ENCODE measurements at regions not wholly inside any gene's neighbourhood (a gene's known extent, or its start where the extent isn't known, plus 50 kb on each side); places are given as distances from the start of the nearest gene placed in this dataset.
"Not testable (repeated sequence)": the region's sequence is repeated elsewhere in the genome, so short reads cannot be mapped to it uniquely, and the experiment has no call there.

- H3K4me1 Mint-ChIP-seq (ENCODE audit: low read depth in 2 of 2); DNase-seq; H3K4me3 Mint-ChIP-seq; H3K27ac Mint-ChIP-seq; ATAC-seq (replicated peaks); H3K27me3 Mint-ChIP-seq; H3K36me3 Mint-ChIP-seq (ENCODE audit: insufficient read depth); H3K9me3 Mint-ChIP-seq: not testable (repeated sequence)
These were observed 59.3 kb downstream of the NUTM2D start for GRCh38 chr10:87416892-87417291.

GRCh38 chr10:87422641-87423040 is 65.1 kb downstream of the NUTM2D start:
- peaks cover 10 to 14% of the 10 kb centered on the region in 2 donors for H3K27me3 Mint-ChIP-seq
- H3K4me1 Mint-ChIP-seq (ENCODE audit: low read depth in 2 of 2); ATAC-seq (replicated peaks); H3K9me3 Mint-ChIP-seq; H3K4me3 Mint-ChIP-seq; H3K36me3 Mint-ChIP-seq (ENCODE audit: insufficient read depth); H3K27ac Mint-ChIP-seq; DNase-seq: not testable (repeated sequence)

GRCh38 chr10:87424697-87425373 is 67.3 kb downstream of the NUTM2D start:
- not testable (repeated sequence) for H3K27ac Mint-ChIP-seq; H3K9me3 Mint-ChIP-seq; ATAC-seq (replicated peaks); H3K36me3 Mint-ChIP-seq (ENCODE audit: insufficient read depth); DNase-seq; H3K4me1 Mint-ChIP-seq (ENCODE audit: low read depth in 2 of 2); H3K4me3 Mint-ChIP-seq
- H3K27me3 Mint-ChIP-seq, result peaks cover 10 to 14% of the 10 kb centered on the region in 2 donors

DNA sequence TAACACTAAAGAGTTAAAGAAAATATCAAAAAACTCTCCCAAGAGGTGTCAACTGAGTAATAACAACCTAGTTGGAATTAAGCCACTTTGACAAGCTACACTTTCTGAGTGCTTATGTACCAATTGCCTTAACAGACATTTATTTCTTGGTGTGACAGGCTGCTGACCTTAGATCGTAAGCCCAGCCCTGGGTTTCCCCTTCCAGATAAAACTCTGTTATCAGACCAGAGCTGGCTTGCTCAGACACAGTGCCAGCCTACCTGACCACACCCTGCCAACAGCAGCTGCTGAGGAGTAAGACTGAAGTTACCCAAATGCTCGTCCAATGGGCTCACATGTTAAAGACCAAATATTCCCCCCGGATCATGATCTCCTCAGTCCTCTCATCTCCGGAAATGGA is 70.9 kb upstream of the MINPP1 start:
- not testable (repeated sequence) for H3K27me3 Mint-ChIP-seq; H3K4me3 Mint-ChIP-seq; H3K4me1 Mint-ChIP-seq (ENCODE audit: low read depth in 2 of 2); DNase-seq; H3K36me3 Mint-ChIP-seq (ENCODE audit: insufficient read depth); H3K27ac Mint-ChIP-seq; H3K9me3 Mint-ChIP-seq; ATAC-seq (replicated peaks)

GRCh38 chr10:87435295-87435826 is 69.3 kb upstream of the MINPP1 start:
- ATAC-seq (replicated peaks); H3K4me3 Mint-ChIP-seq; H3K27me3 Mint-ChIP-seq; H3K4me1 Mint-ChIP-seq (ENCODE audit: low read depth in 2 of 2); DNase-seq; H3K9me3 Mint-ChIP-seq; H3K36me3 Mint-ChIP-seq (ENCODE audit: insufficient read depth); H3K27ac Mint-ChIP-seq: not testable (repeated sequence)

GRCh38 chr10:87436104-87436503 is 68.6 kb upstream of the MINPP1 start:
- not testable (repeated sequence) for H3K36me3 Mint-ChIP-seq (ENCODE audit: insufficient read depth); DNase-seq
- ATAC-seq (replicated peaks), result peak; percentile 94

GRCh38 chr10:87437450-87437849 is 67.2 kb upstream of the MINPP1 start:
- not testable (repeated sequence) for H3K36me3 Mint-ChIP-seq (ENCODE audit: insufficient read depth); H3K4me1 Mint-ChIP-seq (ENCODE audit: low read depth in 2 of 2); H3K27ac Mint-ChIP-seq; ATAC-seq (replicated peaks); H3K9me3 Mint-ChIP-seq; DNase-seq; H3K27me3 Mint-ChIP-seq; H3K4me3 Mint-ChIP-seq

More at GRCh38 chr10:87436104-87436503, 68.6 kb upstream of the MINPP1 start:
- H3K4me3 Mint-ChIP-seq; H3K4me1 Mint-ChIP-seq (ENCODE audit: low read depth in 2 of 2); H3K9me3 Mint-ChIP-seq; H3K27me3 Mint-ChIP-seq; H3K27ac Mint-ChIP-seq: not testable (repeated sequence)

All from effector memory CD8-positive, alpha-beta T cell (primary cell).